ENCODE measurements at regions not wholly inside any gene's neighbourhood (a gene's known extent, or its start where the extent isn't known, plus 50 kb on each side); places are given as distances from the start of the nearest gene placed in this dataset.

DNA sequence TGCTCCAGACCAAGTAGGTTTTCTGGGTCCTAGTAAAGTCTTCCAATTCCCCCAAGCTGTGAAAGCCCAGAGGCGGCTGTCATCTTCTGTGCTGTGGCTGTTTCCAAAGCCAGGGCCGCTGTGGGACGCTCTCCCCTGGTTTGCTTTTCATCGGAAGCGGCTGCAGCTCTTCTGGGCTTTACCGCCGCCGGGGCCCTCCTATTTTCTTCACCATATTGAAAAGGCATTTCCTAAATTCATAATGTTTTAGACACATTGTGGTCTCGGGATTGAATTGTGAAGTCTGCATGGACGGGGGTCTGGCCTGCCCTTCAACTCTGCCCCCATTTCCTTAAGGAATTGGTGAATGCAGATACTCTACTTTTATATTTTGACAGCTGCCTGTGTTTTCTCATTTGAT, 551.4 kb upstream of the MGMT start:
- intact Hi-C loops (cut with DNase I) = no loop called here
- Histone ChIP-seq H3K9me3 (peaks cover 0 to 11% (median 0%) of the 10 kb centered on the region in 3 donors), H3K27me3 (no peaks in the 10 kb centered on the region), H3K36me3 (no peaks in the 10 kb centered on the region), H3K4me3 (no peak overlapping the region), H3K4me1 (no peaks in the 10 kb centered on the region), H3K27ac (no peak overlapping the region)
- DNase-seq = no peak
- 81 to 82% methylated on average over 6 to 9 of the region's 10 CpGs for WGBS, 2 donors
- no peak for TF ChIP-seq POLR2A (IDR thresholded peaks at IDR 0.05)
- TF ChIP-seq, protein P1, sequence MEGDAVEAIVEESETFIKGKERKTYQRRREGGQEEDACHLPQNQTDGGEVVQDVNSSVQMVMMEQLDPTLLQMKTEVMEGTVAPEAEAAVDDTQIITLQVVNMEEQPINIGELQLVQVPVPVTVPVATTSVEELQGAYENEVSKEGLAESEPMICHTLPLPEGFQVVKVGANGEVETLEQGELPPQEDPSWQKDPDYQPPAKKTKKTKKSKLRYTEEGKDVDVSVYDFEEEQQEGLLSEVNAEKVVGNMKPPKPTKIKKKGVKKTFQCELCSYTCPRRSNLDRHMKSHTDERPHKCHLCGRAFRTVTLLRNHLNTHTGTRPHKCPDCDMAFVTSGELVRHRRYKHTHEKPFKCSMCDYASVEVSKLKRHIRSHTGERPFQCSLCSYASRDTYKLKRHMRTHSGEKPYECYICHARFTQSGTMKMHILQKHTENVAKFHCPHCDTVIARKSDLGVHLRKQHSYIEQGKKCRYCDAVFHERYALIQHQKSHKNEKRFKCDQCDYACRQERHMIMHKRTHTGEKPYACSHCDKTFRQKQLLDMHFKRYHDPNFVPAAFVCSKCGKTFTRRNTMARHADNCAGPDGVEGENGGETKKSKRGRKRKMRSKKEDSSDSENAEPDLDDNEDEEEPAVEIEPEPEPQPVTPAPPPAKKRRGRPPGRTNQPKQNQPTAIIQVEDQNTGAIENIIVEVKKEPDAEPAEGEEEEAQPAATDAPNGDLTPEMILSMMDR (IDR thresholded peaks at IDR 0.05) = no peak

DNA sequence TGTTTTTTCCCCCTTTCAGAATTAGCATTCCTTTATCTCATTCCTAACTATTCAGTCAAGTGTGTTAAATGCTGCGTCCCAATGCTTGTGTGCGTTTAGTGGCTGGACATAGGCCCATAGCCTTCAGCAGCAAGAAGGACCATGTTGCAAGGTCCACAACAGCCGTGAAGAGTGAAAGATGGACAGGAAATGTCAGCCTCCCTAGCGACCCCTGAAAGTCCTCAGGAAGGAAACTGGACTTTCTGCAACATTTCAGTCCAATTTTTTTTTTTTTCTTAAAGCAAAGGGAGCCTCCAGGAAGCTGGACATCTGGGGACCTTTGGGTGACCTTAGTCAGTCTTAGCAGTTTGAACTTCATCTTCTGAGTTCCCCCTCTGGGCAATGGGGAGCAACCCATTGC, 550.7 kb upstream of the MGMT start:
- WGBS, 2 donors = 53 to 60% methylated on average over 4 of the region's 4 CpGs
- H3K4me3 ChIP-seq = no peak overlapping the region
- intact Hi-C loops (cut with DNase I) = no loop called here
- peaks cover 0 to 11% (median 0%) of the 10 kb centered on the region in 3 donors for H3K9me3 ChIP-seq
- TF ChIP-seq, protein P1 (IDR thresholded peaks at IDR 0.05) = no peak
- no peak for TF ChIP-seq POLR2A (IDR thresholded peaks at IDR 0.05)
- no peaks in the 10 kb centered on the region for H3K4me1 ChIP-seq
- H3K36me3 ChIP-seq = no peaks in the 10 kb centered on the region
- H3K27ac ChIP-seq = no peak overlapping the region
- DNase-seq = no peak
- H3K27me3 ChIP-seq = no peaks in the 10 kb centered on the region

DNA sequence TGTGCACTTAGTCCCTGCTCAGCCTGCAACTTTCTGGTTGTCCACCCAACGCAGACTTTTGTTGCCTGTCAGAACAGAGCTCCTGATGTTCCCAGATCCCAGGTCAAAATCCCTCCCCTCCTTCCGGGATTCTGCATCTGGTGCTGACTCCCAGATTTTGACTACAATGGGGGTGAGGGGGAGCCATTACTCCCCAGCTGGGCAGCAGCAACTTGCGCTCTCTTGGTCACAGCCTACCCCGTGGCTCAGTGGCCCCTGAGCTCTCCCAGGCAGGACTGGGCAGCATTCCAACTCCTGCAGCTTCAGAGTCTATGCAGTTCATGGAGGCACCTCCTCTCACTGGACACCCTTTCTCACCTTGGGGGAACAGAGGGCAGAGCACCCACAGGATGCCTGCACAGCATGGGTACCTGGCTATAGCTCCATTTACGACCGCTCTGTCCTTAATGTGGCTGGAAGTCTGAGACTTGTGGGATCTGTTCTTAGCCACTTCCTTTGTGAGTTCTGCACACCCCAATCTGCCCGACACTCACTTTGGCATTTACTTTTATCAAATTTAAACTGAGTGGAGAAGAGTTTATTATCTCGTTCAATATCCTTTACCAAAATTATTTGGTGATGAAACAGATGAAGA, 545.5 kb upstream of the MGMT start:
- no peaks in the 10 kb centered on the region for H3K27me3 ChIP-seq
- no peak overlapping the region for H3K4me3 ChIP-seq
- no peak for DNase-seq
- 77 to 88% methylated on average over 4 to 6 of the region's 8 CpGs for WGBS, 2 donors
- TF ChIP-seq, protein P1 (IDR thresholded peaks at IDR 0.05) = no peak
- no peak for TF ChIP-seq POLR2A (IDR thresholded peaks at IDR 0.05)
- peaks cover 0 to 12% (median 0%) of the 10 kb centered on the region in 3 donors for H3K9me3 ChIP-seq
- intact Hi-C loops (cut with DNase I) = no loop called here
- no peaks in the 10 kb centered on the region for H3K36me3 ChIP-seq
- H3K27ac ChIP-seq = peak overlapping the region in 1 of 4 donors; percentile 44
- H3K4me1 ChIP-seq = no peaks in the 10 kb centered on the region

DNA sequence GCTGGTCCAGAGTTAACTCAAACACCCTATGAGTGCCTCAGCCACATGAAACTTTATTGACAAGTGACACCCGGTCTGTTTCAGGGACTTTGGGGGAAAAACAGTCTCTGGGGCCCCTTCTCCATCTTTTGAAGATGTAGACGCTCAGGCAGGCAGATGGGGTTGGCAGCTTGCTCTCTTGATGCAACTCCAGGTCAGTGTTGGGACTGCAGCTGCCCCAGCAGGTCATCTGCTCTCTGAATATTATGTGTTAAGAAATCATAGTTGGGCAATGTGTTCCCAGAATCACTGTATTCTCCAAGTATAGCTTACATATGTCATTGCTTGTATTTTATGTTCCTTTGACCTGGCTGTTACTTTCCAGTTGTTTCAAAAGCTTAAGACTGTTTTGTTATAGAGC, 544.9 kb upstream of the MGMT start:
- intact Hi-C loops (cut with DNase I) = no loop called here
- Histone ChIP-seq H3K27ac (peak overlapping the region in 2 of 4 donors; percentile 29 to 44), H3K9me3 (peaks cover 0 to 12% (median 0%) of the 10 kb centered on the region in 3 donors), H3K36me3 (no peaks in the 10 kb centered on the region), H3K4me3 (no peak overlapping the region), H3K4me1 (peaks cover 0 to 2% (median 0%) of the 10 kb centered on the region in 3 donors), H3K27me3 (no peaks in the 10 kb centered on the region)
- 29 to 60% methylated on average over 2 of the region's 2 CpGs for WGBS, 2 donors
- DNase-seq = no peak
- no peak for TF ChIP-seq POLR2A (IDR thresholded peaks at IDR 0.05)
- TF ChIP-seq, protein P1 (IDR thresholded peaks at IDR 0.05) = no peak

DNA sequence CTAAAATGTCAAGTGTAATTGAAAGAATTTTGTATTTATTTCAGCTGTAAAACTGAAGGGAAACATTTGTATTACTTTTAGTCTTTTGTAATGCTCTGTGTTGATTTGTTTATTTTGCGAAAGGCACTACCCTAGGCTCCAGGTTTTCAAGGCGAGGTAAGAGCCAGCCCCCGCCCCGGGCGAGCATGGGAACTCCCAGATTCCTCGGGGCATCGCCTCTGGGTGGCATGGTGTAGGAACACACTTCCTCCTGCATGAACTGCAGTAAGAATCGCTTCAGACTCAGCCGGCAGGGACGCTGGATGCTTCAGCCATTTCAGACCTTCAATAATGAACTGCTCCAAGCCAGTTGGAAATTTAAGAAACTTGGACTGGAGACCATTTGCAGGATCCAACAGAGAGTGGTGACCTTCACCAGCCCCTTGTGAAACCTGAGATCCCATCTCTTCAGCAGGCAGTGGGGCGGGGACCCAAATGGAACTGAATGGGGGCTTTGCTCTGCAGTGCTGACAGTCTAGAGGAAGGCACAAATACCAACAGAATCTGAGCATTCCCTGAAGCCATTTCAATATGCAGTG, 544.3 kb upstream of the MGMT start:
- WGBS, 2 donors = 30 to 47% methylated on average over 7 to 10 of the region's 11 CpGs
- TF ChIP-seq, protein P1 (IDR thresholded peaks at IDR 0.05) = no peak
- TF ChIP-seq POLR2A (IDR thresholded peaks at IDR 0.05) = no peak
- intact Hi-C loops (cut with DNase I) = no loop called here
- DNase-seq = no peak
- H3K9me3 ChIP-seq = peaks cover 0 to 6% (median 0%) of the 10 kb centered on the region in 3 donors
- no peak overlapping the region for H3K27ac ChIP-seq
- no peaks in the 10 kb centered on the region for H3K36me3 ChIP-seq
- H3K4me3 ChIP-seq = no peak overlapping the region
- peaks cover 0 to 7% (median 0%) of the 10 kb centered on the region in 3 donors for H3K4me1 ChIP-seq
- no peaks in the 10 kb centered on the region for H3K27me3 ChIP-seq
